ENCODE measurements at regions not wholly inside any gene's neighbourhood (a gene's known extent, or its start where the extent isn't known, plus 50 kb on each side); places are given as distances from the start of the nearest gene placed in this dataset.

DNA sequence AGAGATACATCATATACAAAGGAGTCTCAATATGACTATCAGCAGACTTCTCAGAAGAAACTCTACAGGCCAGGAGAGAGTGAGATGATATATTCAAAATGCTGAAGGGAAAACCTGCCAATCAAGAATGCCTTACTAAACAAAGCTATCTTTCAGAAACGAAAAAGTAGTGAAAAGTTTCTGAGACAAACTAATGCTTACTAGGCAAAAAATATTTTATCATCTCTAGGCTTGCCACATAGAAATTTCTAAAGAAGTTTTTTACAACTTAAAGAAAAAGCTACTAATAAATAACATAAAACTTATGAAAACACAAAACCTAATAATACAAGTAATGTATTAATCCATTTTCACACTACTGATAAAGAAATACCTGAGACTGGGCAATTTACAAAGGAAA is 59.9 kb upstream of the SPEF2 start:
- no peak for TF ChIP-seq EZH2 (IDR thresholded peaks at IDR 0.05)
- no peak for TF ChIP-seq FOXP2 (optimal IDR thresholded peaks at IDR 0.05; ENCODE audit: control extremely low read depth, extremely low read length, insufficient read depth)
- no peak for TF ChIP-seq POLR2AphosphoS5 (IDR thresholded peaks at IDR 0.05; ENCODE audit: borderline replicate concordance, low read depth, low read length)
